GM12801 (cell line): ENCODE measurements at regions not wholly inside any gene's neighbourhood (a gene's known extent, or its start where the extent isn't known, plus 50 kb on each side); places are given as distances from the start of the nearest gene placed in this dataset.

Experiments used
- CTCF ChIP-seq: IDR thresholded peaks from one replicate; pipeline ENCODE4 v1.5.1; 2011; ENCODE audit warnings: control low read depth; ENCODE audit not compliant: insufficient read length; ENCODE audit errors: extremely low read depth

- TF ChIP-seq CTCF: no peak
Measured at GRCh38 chr9:126126807-126127206, 199.8 kb upstream of the MVB12B start.

GRCh38 chr9:126127591-126127990 lies 199.0 kb upstream of the MVB12B start:
- TF ChIP-seq CTCF: no peak

- no peak for TF ChIP-seq CTCF
Measured at GRCh38 chr9:126128494-126129142, 198.0 kb upstream of the MVB12B start.

- no peak for TF ChIP-seq CTCF
Measured at GRCh38 chr9:126131066-126132010, 195.3 kb upstream of the MVB12B start.

- TF ChIP-seq CTCF: no peak
Measured at GRCh38 chr9:126132746-126133145, 193.9 kb upstream of the MVB12B start.

GRCh38 chr9:126144196-126144595 lies 182.4 kb upstream of the MVB12B start:
- TF ChIP-seq CTCF: no peak

- no peak for TF ChIP-seq CTCF
Measured at GRCh38 chr9:126144603-126145456, 181.8 kb upstream of the MVB12B start.
